MM.1S (cell line): ENCODE measurements at regions not wholly inside any gene's neighbourhood (a gene's known extent, or its start where the extent isn't known, plus 50 kb on each side); places are given as distances from the start of the nearest gene placed in this dataset.

ENCODE experiments used
- DNase-seq: peaks from one replicate; pipeline ENCODE4 v3.0.0-alpha.2; 2015
- H2AFZ ChIP-seq: fragments of 300-600 bp; sonication (generic); 2 replicates; pipeline ENCODE4 v1.6.0; 2016; ENCODE audit warnings: antibody characterized with exemption, low read length
- H3F3A ChIP-seq: fragments of 300-600 bp; sonication (generic); 2 replicates; pipeline ENCODE4 v1.6.1; 2016; ENCODE audit warnings: mild to moderate bottlenecking, antibody characterized with exemption, low read length, moderate library complexity, mixed read lengths; ENCODE audit not compliant: insufficient read depth
- H3K27ac ChIP-seq: fragments of 300-600 bp; sonication (generic); 2 replicates; pipeline ENCODE4 v1.5.1; 2016; ENCODE audit warnings: mild to moderate bottlenecking, low read length
- H3K27me3 ChIP-seq: fragments of 300-600 bp; sonication (generic); replicated peaks from 2 replicates; pipeline ENCODE4 v1.6.0; 2016; ENCODE audit warnings: low read length; ENCODE audit not compliant: insufficient read depth
- H3K36me3 ChIP-seq: fragments of 300-600 bp; sonication (generic); replicated peaks from 2 replicates; pipeline ENCODE4 v1.6.1; 2016; ENCODE audit warnings: mild to moderate bottlenecking, low read length, mixed read lengths; ENCODE audit not compliant: insufficient read depth
- H3K4me1 ChIP-seq: fragments of 300-600 bp; sonication (generic); 2 replicates; pipeline ENCODE4 v1.6.1; 2016; ENCODE audit warnings: low read length, mixed read lengths
- H3K4me2 ChIP-seq: fragments of 300-600 bp; sonication (generic); 2 replicates; pipeline ENCODE4 v1.6.0; 2016; ENCODE audit warnings: low read depth, low read length
- H3K4me3 ChIP-seq: fragments of 300-600 bp; sonication (generic); 2 replicates; pipeline ENCODE4 v1.5.1; 2016; ENCODE audit warnings: low read length, mixed read lengths
- H3K79me2 ChIP-seq: fragments of 300-600 bp; sonication (generic); 2 replicates; pipeline ENCODE4 v1.6.1; 2016; ENCODE audit warnings: mixed run types, low read length, mixed read lengths
- H3K9ac ChIP-seq: fragments of 300-600 bp; sonication (generic); 2 replicates; pipeline ENCODE4 v1.6.1; 2016; ENCODE audit warnings: low read length, mixed read lengths
- H3K9me2 ChIP-seq: fragments of 300-600 bp; sonication (generic); replicated peaks from 2 replicates; pipeline ENCODE4 v1.6.1; 2016; ENCODE audit warnings: mild to moderate bottlenecking, low read length, mixed read lengths; ENCODE audit not compliant: insufficient read depth
- H3K9me3 ChIP-seq: fragments of 300-600 bp; sonication (generic); replicated peaks from 2 replicates; pipeline ENCODE4 v1.6.1; 2016; ENCODE audit warnings: mild to moderate bottlenecking, low read length, mixed read lengths; ENCODE audit not compliant: insufficient read depth
- H4K20me1 ChIP-seq: fragments of 300-600 bp; sonication (generic); 2 replicates; pipeline ENCODE4 v1.6.1; 2016; ENCODE audit warnings: mild to moderate bottlenecking, low read length, moderate library complexity, mixed read lengths; ENCODE audit not compliant: insufficient read depth
- EZH2 ChIP-seq: fragments of 300-600 bp; sonication (generic); optimal IDR thresholded peaks from 2 replicates; pipeline ENCODE3; 2017; ENCODE audit warnings: low read depth, mild to moderate bottlenecking, antibody characterized with exemption, low read length, mixed read lengths
- EZH2phosphoT487 ChIP-seq: fragments of 300-600 bp; sonication (generic); IDR thresholded peaks from 2 replicates; pipeline ENCODE4 v1.6.1; 2018; ENCODE audit warnings: antibody characterized with exemption, low read length
- TF ChIP-seq, protein P1 (sequence below): fragments of 300-600 bp; sonication (generic); IDR thresholded peaks from 2 replicates; pipeline ENCODE4 v1.5.1; 2016; ENCODE audit warnings: antibody characterized with exemption, low read length, mixed read lengths

DNA sequence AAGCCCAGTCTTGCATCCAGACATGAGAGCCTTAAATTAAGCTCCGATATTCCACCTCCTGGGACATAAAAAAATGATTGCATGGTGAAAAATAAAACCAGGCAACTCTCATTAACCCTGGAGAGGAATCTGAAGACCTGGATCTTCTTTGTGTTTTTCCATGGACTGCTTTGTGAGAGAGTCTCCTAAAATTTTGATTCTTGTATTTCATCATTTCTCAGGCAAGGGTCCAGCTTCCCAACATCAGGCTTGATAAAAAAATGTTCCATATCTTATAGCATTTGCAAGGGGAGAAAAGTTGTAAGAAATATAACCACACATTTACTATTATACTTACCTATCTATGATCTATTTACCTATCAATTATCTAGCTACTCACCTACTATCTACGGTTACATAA, 327.5 kb upstream of the SPHKAP start:
- Histone ChIP-seq H3K79me2 (no peaks in the 10 kb centered on the region), H4K20me1 (no peaks in the 10 kb centered on the region), H3K9ac (no peak overlapping the region), H3K4me1 (peaks cover 5% of the 10 kb centered on the region), H3K9me2 (no peaks in the 10 kb centered on the region), H3K27ac (no peak overlapping the region), H3K9me3 (no peaks in the 10 kb centered on the region), H3F3A (no peaks in the 10 kb centered on the region), H3K4me3 (no peak overlapping the region), H3K4me2 (no peak overlapping the region), H3K36me3 (no peaks in the 10 kb centered on the region), H2AFZ (no peak overlapping the region), H3K27me3 (no peaks in the 10 kb centered on the region)
- no peak for DNase-seq
- TF ChIP-seq, protein P1, sequence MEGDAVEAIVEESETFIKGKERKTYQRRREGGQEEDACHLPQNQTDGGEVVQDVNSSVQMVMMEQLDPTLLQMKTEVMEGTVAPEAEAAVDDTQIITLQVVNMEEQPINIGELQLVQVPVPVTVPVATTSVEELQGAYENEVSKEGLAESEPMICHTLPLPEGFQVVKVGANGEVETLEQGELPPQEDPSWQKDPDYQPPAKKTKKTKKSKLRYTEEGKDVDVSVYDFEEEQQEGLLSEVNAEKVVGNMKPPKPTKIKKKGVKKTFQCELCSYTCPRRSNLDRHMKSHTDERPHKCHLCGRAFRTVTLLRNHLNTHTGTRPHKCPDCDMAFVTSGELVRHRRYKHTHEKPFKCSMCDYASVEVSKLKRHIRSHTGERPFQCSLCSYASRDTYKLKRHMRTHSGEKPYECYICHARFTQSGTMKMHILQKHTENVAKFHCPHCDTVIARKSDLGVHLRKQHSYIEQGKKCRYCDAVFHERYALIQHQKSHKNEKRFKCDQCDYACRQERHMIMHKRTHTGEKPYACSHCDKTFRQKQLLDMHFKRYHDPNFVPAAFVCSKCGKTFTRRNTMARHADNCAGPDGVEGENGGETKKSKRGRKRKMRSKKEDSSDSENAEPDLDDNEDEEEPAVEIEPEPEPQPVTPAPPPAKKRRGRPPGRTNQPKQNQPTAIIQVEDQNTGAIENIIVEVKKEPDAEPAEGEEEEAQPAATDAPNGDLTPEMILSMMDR, result no peak
- TF ChIP-seq EZH2, result no peak
- TF ChIP-seq EZH2phosphoT487, result no peak

DNA sequence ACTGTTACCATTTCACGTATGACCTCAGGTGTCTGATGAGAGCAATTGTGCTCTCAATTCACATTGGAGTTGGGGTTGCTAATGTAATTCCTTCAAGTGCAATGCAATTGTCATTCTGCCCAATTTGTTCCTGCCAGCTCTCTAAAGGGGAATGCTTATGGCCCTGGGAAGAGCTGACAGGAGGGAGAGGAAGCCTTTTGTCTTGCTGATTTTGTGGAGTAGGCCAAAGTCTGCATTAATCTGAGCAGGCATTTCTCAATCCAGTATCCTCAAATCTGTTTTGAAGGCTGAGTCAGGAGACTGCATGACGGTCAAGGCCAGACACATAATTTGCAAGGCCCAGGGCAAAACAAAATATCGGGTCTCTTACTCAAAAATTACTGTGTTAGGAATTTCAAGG, 326.4 kb upstream of the SPHKAP start:
- Histone ChIP-seq H4K20me1 (no peaks in the 10 kb centered on the region), H3K9me3 (no peaks in the 10 kb centered on the region), H3K27me3 (no peaks in the 10 kb centered on the region), H3K36me3 (no peaks in the 10 kb centered on the region), H3F3A (no peaks in the 10 kb centered on the region), H3K79me2 (no peaks in the 10 kb centered on the region), H3K9me2 (no peaks in the 10 kb centered on the region), H3K9ac (no peak overlapping the region), H3K27ac (no peak overlapping the region), H2AFZ (no peak overlapping the region), H3K4me1 (peaks cover under 1% of the 10 kb centered on the region; the same call in 1 of the 2 replicates), H3K4me3 (no peak overlapping the region), H3K4me2 (no peak overlapping the region)
- no peak for DNase-seq
- TF ChIP-seq EZH2phosphoT487, result no peak
- TF ChIP-seq, protein P1, result no peak
- TF ChIP-seq EZH2, result no peak

DNA sequence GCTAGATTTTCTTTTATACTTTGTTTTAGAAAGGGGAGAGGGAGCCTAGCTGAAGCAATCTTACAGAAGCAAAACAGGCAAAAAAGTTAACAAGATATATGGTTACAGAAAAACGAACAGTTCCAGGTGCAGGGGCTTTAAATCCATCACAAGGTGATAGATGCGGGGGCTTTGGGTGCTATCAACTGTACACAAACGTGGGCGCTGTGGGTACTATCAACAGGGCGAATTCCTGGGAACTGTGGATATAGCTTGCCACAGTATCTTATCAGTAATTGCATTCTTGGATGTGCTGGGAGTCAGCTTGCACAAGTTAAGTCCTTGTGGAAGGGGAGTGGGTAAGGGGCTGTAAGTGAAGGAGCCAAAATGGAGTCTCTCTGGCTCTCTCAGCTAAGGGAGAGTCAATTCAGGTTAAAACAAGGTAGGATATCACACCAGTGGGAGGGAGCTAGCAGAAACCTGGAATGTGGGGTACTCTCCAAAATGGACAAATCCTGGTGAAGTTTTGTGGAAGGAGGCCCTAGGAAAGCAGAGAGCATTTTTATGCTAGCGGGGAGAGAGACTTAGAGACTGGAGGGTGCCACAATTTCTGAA, 325.8 kb upstream of the SPHKAP start:
- H2AFZ ChIP-seq, result no peak overlapping the region
- no peak overlapping the region for H3K4me3 ChIP-seq
- H3K27ac ChIP-seq, result no peak overlapping the region
- DNase-seq, result no peak
- H3K4me2 ChIP-seq, result no peak overlapping the region
- H3K9ac ChIP-seq, result no peak overlapping the region
- H3K79me2 ChIP-seq, result no peaks in the 10 kb centered on the region
- no peaks in the 10 kb centered on the region for H3K9me2 ChIP-seq
- H3K36me3 ChIP-seq, result no peaks in the 10 kb centered on the region
- no peaks in the 10 kb centered on the region for H3K9me3 ChIP-seq
- H3K27me3 ChIP-seq, result no peaks in the 10 kb centered on the region
- no peaks in the 10 kb centered on the region for H3K4me1 ChIP-seq
- TF ChIP-seq EZH2phosphoT487, result no peak
- TF ChIP-seq, protein P1, result no peak
- no peak for TF ChIP-seq EZH2
- no peaks in the 10 kb centered on the region for H3F3A ChIP-seq
- H4K20me1 ChIP-seq, result no peaks in the 10 kb centered on the region
